ENCODE measurements at regions not wholly inside any gene's neighbourhood (a gene's known extent, or its start where the extent isn't known, plus 50 kb on each side); places are given as distances from the start of the nearest gene placed in this dataset.

- Histone ChIP-seq H3K27ac (ENCODE audit: low read depth, low read length) (no peak overlapping the region), H3K4me3 (ENCODE audit: low read depth in 1 of 2, low read length in 2 of 2) (no peak overlapping the region), H3K36me3 (ENCODE audit: control insufficient read depth in 1 of 2, insufficient read depth in 2 of 2, low read length in 2 of 2) (no peaks in the 10 kb centered on the region), H3K9ac (ENCODE audit: low read depth in 1 of 2, low read length in 2 of 2) (no peak overlapping the region), H3K27me3 (ENCODE audit: control insufficient read depth in 1 of 2, insufficient read depth in 2 of 2, low read length in 2 of 2) (no peaks in the 10 kb centered on the region), H3K9me3 (ENCODE audit: control insufficient read depth in 1 of 2, low read length in 2 of 2) (peaks cover 0 to 6% of the 10 kb centered on the region in 2 donors), H3K4me1 (ENCODE audit: control insufficient read depth in 1 of 2, insufficient read depth in 2 of 2, low read length in 2 of 2) (peaks cover 5 to 6% of the 10 kb centered on the region in 2 donors)
Observed at GRCh38 chr13:99074693-99075092, 96.8 kb upstream of the DOCK9 start.

- no peak overlapping the region for H3K9ac ChIP-seq (ENCODE audit: low read depth in 1 of 2, low read length in 2 of 2)
- H3K27ac ChIP-seq (ENCODE audit: low read depth, low read length): no peak overlapping the region
- no peak overlapping the region for H3K4me3 ChIP-seq (ENCODE audit: low read depth in 1 of 2, low read length in 2 of 2)
- H3K27me3 ChIP-seq (ENCODE audit: control insufficient read depth in 1 of 2, insufficient read depth in 2 of 2, low read length in 2 of 2): no peaks in the 10 kb centered on the region
- peaks cover 0 to 6% of the 10 kb centered on the region in 2 donors for H3K9me3 ChIP-seq (ENCODE audit: control insufficient read depth in 1 of 2, low read length in 2 of 2)
- no peaks in the 10 kb centered on the region for H3K36me3 ChIP-seq (ENCODE audit: control insufficient read depth in 1 of 2, insufficient read depth in 2 of 2, low read length in 2 of 2)
- peaks cover 5 to 6% of the 10 kb centered on the region in 2 donors for H3K4me1 ChIP-seq (ENCODE audit: control insufficient read depth in 1 of 2, insufficient read depth in 2 of 2, low read length in 2 of 2)
Observed at GRCh38 chr13:99075268-99076191, 97.7 kb upstream of the DOCK9 start.

GRCh38 chr13:99078017-99078771 is 100.3 kb upstream of the DOCK9 start:
- H3K27me3 ChIP-seq (ENCODE audit: control insufficient read depth in 1 of 2, insufficient read depth in 2 of 2, low read length in 2 of 2): no peaks in the 10 kb centered on the region
- H3K36me3 ChIP-seq (ENCODE audit: control insufficient read depth in 1 of 2, insufficient read depth in 2 of 2, low read length in 2 of 2): no peaks in the 10 kb centered on the region
- H3K9ac ChIP-seq (ENCODE audit: low read depth in 1 of 2, low read length in 2 of 2): no peak overlapping the region
- H3K27ac ChIP-seq (ENCODE audit: low read depth, low read length): no peak overlapping the region
- H3K4me3 ChIP-seq (ENCODE audit: low read depth in 1 of 2, low read length in 2 of 2): no peak overlapping the region
- peaks cover 0 to 6% of the 10 kb centered on the region in 2 donors for H3K9me3 ChIP-seq (ENCODE audit: control insufficient read depth in 1 of 2, low read length in 2 of 2)
- H3K4me1 ChIP-seq (ENCODE audit: control insufficient read depth in 1 of 2, insufficient read depth in 2 of 2, low read length in 2 of 2): peaks cover 0 to 3% of the 10 kb centered on the region in 2 donors

GRCh38 chr13:99080131-99080530 is 102.3 kb upstream of the DOCK9 start:
- no peak overlapping the region for H3K9ac ChIP-seq (ENCODE audit: low read depth in 1 of 2, low read length in 2 of 2)
- H3K36me3 ChIP-seq (ENCODE audit: control insufficient read depth in 1 of 2, insufficient read depth in 2 of 2, low read length in 2 of 2): no peaks in the 10 kb centered on the region
- H3K27me3 ChIP-seq (ENCODE audit: control insufficient read depth in 1 of 2, insufficient read depth in 2 of 2, low read length in 2 of 2): no peaks in the 10 kb centered on the region
- no peak overlapping the region for H3K4me3 ChIP-seq (ENCODE audit: low read depth in 1 of 2, low read length in 2 of 2)
- H3K9me3 ChIP-seq (ENCODE audit: control insufficient read depth in 1 of 2, low read length in 2 of 2): no peaks in the 10 kb centered on the region
- H3K27ac ChIP-seq (ENCODE audit: low read depth, low read length): no peak overlapping the region
- peaks cover 9 to 13% of the 10 kb centered on the region in 2 donors for H3K4me1 ChIP-seq (ENCODE audit: control insufficient read depth in 1 of 2, insufficient read depth in 2 of 2, low read length in 2 of 2)

- Histone ChIP-seq H3K9me3 (ENCODE audit: control insufficient read depth in 1 of 2, low read length in 2 of 2) (no peaks in the 10 kb centered on the region), H3K4me3 (ENCODE audit: low read depth in 1 of 2, low read length in 2 of 2) (no peak overlapping the region), H3K36me3 (ENCODE audit: control insufficient read depth in 1 of 2, insufficient read depth in 2 of 2, low read length in 2 of 2) (no peaks in the 10 kb centered on the region), H3K9ac (ENCODE audit: low read depth in 1 of 2, low read length in 2 of 2) (no peak overlapping the region), H3K4me1 (ENCODE audit: control insufficient read depth in 1 of 2, insufficient read depth in 2 of 2, low read length in 2 of 2) (peaks cover 17 to 19% of the 10 kb centered on the region in 2 donors), H3K27me3 (ENCODE audit: control insufficient read depth in 1 of 2, insufficient read depth in 2 of 2, low read length in 2 of 2) (no peaks in the 10 kb centered on the region), H3K27ac (ENCODE audit: low read depth, low read length) (no peak overlapping the region)
Observed at GRCh38 chr13:99083981-99084380, 106.1 kb upstream of the DOCK9 start.

GRCh38 chr13:99085139-99085807 is 107.4 kb upstream of the DOCK9 start:
- peak overlapping the region; percentile 67 to 68 for H3K4me3 ChIP-seq (ENCODE audit: low read depth in 1 of 2, low read length in 2 of 2)
- no peaks in the 10 kb centered on the region for H3K9me3 ChIP-seq (ENCODE audit: control insufficient read depth in 1 of 2, low read length in 2 of 2)
- peak overlapping the region in 1 of 2 donors; percentile 24 for H3K9ac ChIP-seq (ENCODE audit: low read depth in 1 of 2, low read length in 2 of 2)
- no peak overlapping the region for H3K27ac ChIP-seq (ENCODE audit: low read depth, low read length)
- peaks cover 17 to 19% of the 10 kb centered on the region in 2 donors for H3K4me1 ChIP-seq (ENCODE audit: control insufficient read depth in 1 of 2, insufficient read depth in 2 of 2, low read length in 2 of 2)
- no peaks in the 10 kb centered on the region for H3K36me3 ChIP-seq (ENCODE audit: control insufficient read depth in 1 of 2, insufficient read depth in 2 of 2, low read length in 2 of 2)
- no peaks in the 10 kb centered on the region for H3K27me3 ChIP-seq (ENCODE audit: control insufficient read depth in 1 of 2, insufficient read depth in 2 of 2, low read length in 2 of 2)

- Histone ChIP-seq H3K4me1 (ENCODE audit: control insufficient read depth in 1 of 2, insufficient read depth in 2 of 2, low read length in 2 of 2) (peaks cover 17 to 19% of the 10 kb centered on the region in 2 donors), H3K9me3 (ENCODE audit: control insufficient read depth in 1 of 2, low read length in 2 of 2) (no peaks in the 10 kb centered on the region), H3K36me3 (ENCODE audit: control insufficient read depth in 1 of 2, insufficient read depth in 2 of 2, low read length in 2 of 2) (no peaks in the 10 kb centered on the region), H3K4me3 (ENCODE audit: low read depth in 1 of 2, low read length in 2 of 2) (peak overlapping the region; percentile 67 to 68), H3K27me3 (ENCODE audit: control insufficient read depth in 1 of 2, insufficient read depth in 2 of 2, low read length in 2 of 2) (no peaks in the 10 kb centered on the region), H3K9ac (ENCODE audit: low read depth in 1 of 2, low read length in 2 of 2) (peak overlapping the region; percentile 34 to 48), H3K27ac (ENCODE audit: low read depth, low read length) (no peak overlapping the region)
Observed at GRCh38 chr13:99085808-99086266, 108.0 kb upstream of the DOCK9 start.

- peak overlapping the region; percentile 91 for H3K4me3 ChIP-seq (ENCODE audit: low read depth in 1 of 2, low read length in 2 of 2)
- peak overlapping the region; percentile 89 for H3K27ac ChIP-seq (ENCODE audit: low read depth, low read length)
- no peaks in the 10 kb centered on the region for H3K27me3 ChIP-seq (ENCODE audit: control insufficient read depth in 1 of 2, insufficient read depth in 2 of 2, low read length in 2 of 2)
- peak overlapping the region; percentile 76 to 83 for H3K9ac ChIP-seq (ENCODE audit: low read depth in 1 of 2, low read length in 2 of 2)
- no peaks in the 10 kb centered on the region for H3K9me3 ChIP-seq (ENCODE audit: control insufficient read depth in 1 of 2, low read length in 2 of 2)
- H3K36me3 ChIP-seq (ENCODE audit: control insufficient read depth in 1 of 2, insufficient read depth in 2 of 2, low read length in 2 of 2): no peaks in the 10 kb centered on the region
- H3K4me1 ChIP-seq (ENCODE audit: control insufficient read depth in 1 of 2, insufficient read depth in 2 of 2, low read length in 2 of 2): peaks cover 17 to 19% of the 10 kb centered on the region in 2 donors
Observed at GRCh38 chr13:99086267-99087097, 108.6 kb upstream of the DOCK9 start.

Measured in duodenal mucosa (tissue), 2 donors.